NT2/D1 (cell line): ENCODE measurements at regions not wholly inside any gene's neighbourhood (a gene's known extent, or its start where the extent isn't known, plus 50 kb on each side); places are given as distances from the start of the nearest gene placed in this dataset.

Experiments used
- YY1 ChIP-seq: IDR thresholded peaks from 2 replicates; pipeline ENCODE4 v1.6.1; 2011; ENCODE audit not compliant: insufficient read length, insufficient read depth
- ZNF274 ChIP-seq: IDR thresholded peaks from 2 replicates; pipeline ENCODE4 v1.6.1; 2011; ENCODE audit warnings: mild to moderate bottlenecking, low read depth, low read length

DNA sequence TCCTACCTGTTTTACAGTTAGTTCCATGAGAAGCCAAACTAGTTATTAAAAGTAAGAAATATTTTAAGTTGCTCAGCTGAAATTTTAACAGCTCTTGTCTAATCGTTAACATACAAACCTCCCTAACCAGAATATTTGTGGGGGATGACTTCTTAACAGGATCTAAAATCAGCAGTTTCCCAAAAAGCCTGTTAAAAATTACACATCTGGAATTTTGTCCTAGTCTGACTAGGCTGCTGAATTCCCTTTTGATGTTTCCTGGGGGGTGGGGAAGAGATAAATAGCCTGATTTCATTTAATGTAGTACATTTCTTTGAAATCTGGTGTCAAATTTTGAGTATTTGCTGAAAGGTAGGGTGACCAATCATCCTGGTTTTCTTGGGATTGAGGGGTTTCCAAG lies 78.8 kb upstream of the ARHGAP29 start:
- no peak for TF ChIP-seq YY1
- TF ChIP-seq ZNF274, result no peak
